ENCODE measurements at regions not wholly inside any gene's neighbourhood (a gene's known extent, or its start where the extent isn't known, plus 50 kb on each side); places are given as distances from the start of the nearest gene placed in this dataset.

- TF ChIP-seq POLR2A (IDR thresholded peaks at IDR 0.05; ENCODE audit: low read depth, low read length) (no peak), POLR2AphosphoS5 (IDR thresholded peaks at IDR 0.05; ENCODE audit: low read depth, low read length) (no peak)
These were observed 1168.7 kb upstream of the CELF2 start for GRCh38 chr10:9848981-9849380.
